HEK293 (cell line): ENCODE measurements at regions not wholly inside any gene's neighbourhood (a gene's known extent, or its start where the extent isn't known, plus 50 kb on each side); places are given as distances from the start of the nearest gene placed in this dataset.
"Not testable (repeated sequence)": the region's sequence is repeated elsewhere in the genome, so short reads cannot be mapped to it uniquely, and the experiment has no call there.

ENCODE experiments used
- CTCF ChIP-seq: fragments of 450-650 bp; formaldehyde crosslinking; IDR thresholded peaks from 2 replicates; pipeline ENCODE4 v1.5.1; 2016; ENCODE audit warnings: missing biosample characterization, missing genetic modification characterization
- INSM2 ChIP-seq: fragments of 450-650 bp; formaldehyde crosslinking; IDR thresholded peaks from 2 replicates; pipeline ENCODE4 v1.5.1; 2016; ENCODE audit warnings: missing biosample characterization, missing genetic modification characterization
- REST ChIP-seq: fragments of 450-650 bp; formaldehyde crosslinking; IDR thresholded peaks from 2 replicates; pipeline ENCODE4 v1.5.1; 2016; ENCODE audit warnings: missing biosample characterization, missing genetic modification characterization
- ZNF16 ChIP-seq: fragments of 450-650 bp; formaldehyde crosslinking; IDR thresholded peaks from 2 replicates; pipeline ENCODE4 v1.5.1; 2016; ENCODE audit warnings: low read depth, missing biosample characterization, missing genetic modification characterization
- ZNF341 ChIP-seq: fragments of 450-650 bp; formaldehyde crosslinking; IDR thresholded peaks from 2 replicates; pipeline ENCODE4; 2016; ENCODE audit warnings: low read depth, missing biosample characterization, missing genetic modification characterization
- ZNF843 ChIP-seq: fragments of 450-650 bp; formaldehyde crosslinking; IDR thresholded peaks from 2 replicates; pipeline ENCODE4 v1.5.1; 2016; ENCODE audit warnings: missing biosample characterization, missing genetic modification characterization

- not testable (repeated sequence) for TF ChIP-seq CTCF, INSM2, REST, ZNF16, ZNF341, ZNF843 (tag by site-specific recombination)
Observed at GRCh38 chr5:62218860-62219259, 87.1 kb upstream of the KIF2A start.
